ENCODE measurements at regions not wholly inside any gene's neighbourhood (a gene's known extent, or its start where the extent isn't known, plus 50 kb on each side); places are given as distances from the start of the nearest gene placed in this dataset.

DNA sequence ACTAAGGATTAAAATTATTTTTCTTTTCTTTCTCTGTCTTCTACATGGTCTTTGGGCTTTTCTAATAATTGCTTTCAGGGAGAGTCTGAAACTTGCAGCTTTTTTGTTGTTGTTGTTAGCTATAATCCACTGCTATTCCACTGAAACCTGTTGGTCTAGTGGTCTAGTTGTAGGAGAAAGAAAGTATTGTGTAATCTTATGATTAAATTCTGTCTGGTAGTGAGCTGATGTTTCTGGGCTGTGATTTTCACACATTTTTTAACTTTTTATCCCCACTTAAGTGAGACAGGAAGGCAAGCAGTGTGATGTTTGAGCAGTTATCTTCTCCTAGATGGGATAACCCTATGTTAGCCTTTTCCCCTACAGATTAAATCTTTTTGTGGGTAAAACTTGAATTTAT is 825.2 kb downstream of the PCDH7 start:
- no peak for DNase-seq

DNA sequence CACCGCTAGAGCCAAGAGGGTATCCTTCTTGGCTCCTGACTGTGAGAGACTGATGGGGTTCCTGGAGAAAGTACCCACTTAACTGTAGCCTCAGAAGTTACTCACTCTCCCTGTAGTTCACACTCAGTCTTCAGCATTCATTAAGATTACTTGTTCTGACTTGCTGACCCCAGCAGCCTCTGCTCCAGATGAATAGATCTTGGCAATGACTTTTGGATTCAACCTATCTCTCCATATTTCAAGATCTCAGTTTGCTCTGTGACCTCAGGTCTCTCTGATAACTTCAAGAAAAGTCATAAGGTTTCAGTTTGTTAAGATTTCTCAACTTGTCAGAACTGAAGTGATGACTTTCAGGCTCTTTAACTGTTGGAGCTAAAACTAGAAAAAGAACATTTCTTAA is 825.6 kb downstream of the PCDH7 start:
- no peak for DNase-seq

DNA sequence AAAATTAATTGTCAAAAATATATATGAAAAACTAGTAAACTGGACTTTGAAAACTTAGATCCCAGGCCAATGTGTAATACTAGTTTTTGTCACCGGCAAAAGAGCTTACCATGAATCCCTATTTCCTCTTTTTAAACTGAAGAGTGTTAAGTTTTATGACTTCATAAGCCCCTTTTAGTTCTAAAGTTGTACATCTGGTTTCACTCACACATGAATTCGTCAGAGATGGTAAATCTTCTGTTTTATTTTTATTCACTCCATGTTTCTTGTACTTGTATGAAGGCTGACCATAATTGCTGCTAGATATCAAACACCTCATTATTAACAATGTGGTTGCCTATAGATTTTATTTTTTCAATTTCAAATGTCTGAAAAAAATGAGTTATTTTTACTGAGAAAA is 827.9 kb downstream of the PCDH7 start:
- no peak for DNase-seq

DNA sequence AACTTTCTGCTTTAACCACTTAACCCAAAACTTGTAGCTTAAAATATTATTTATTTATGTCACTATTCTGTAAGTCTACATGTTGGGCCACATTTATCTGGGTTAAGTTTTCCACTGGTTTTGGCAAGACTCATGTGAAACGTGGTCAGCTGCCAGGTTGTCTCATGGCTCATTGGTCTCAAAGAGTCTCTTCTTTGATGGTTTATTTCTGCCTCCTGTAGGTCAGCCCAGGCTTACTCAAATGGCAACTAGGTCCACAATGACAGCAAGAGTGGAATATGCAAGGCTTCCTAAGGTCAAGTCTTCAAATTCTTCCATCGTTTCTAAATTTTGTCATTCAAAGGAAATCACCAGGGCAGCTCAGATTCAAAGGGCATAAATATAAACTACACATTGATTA is 828.7 kb downstream of the PCDH7 start:
- DNase-seq: no peak

DNA sequence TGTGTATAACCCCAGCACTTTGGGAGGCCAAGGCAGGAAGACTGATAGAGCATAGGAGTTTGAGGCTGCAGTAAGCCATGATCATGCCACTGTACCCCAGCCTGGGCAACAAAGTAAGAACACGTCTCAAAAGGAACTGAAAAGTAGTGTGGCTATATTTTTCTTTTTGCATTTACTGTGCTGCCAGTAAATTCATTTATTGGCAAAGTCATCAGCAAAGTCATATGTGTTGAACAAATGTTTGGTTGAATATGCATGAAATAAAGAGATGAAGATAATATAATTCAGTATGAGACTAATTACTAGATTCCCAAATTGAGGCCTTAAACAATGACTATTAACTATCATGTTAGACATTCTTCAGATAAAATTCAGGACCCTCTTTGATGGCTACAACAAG is 829.1 kb downstream of the PCDH7 start:
- DNase-seq: no peak

DNA sequence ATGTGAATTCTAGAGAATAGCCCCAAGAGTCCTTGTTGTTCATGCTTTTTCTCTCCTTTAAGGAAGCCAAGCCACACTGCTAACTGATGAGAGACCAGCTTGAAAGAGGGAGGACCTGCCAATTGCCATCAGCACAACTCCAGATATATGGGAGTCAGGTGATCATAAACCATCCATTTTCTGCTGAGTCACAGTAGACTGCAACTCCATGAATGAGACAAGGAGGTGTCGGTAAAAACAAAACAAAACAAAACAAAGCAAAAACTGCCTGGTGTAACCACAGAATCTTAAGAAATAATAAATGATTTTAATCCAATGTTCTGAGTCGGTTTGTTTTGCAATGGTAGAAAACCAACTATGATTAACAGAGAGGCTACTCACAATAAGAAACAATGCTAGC is 837.3 kb downstream of the PCDH7 start:
- no peak for DNase-seq

DNA sequence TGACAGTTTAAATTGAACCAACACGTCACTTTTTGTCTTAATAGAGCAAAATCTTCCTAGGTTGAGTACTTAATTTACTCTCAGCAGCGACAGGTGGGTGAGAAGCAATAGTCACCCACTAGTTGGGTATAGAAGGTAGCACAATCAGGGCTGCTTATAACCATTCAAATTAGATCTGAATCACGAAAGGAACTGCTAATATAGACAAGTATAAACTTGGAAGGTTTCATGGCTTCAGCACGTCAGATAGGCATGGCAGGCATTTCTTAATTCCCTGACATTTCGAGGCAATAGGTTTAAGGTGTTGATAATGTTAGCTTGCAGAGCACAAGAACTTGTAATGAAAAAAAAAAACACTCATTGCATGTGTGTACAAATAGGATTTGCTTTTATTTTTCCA is 853.4 kb downstream of the PCDH7 start:
- no peak for DNase-seq

DNA sequence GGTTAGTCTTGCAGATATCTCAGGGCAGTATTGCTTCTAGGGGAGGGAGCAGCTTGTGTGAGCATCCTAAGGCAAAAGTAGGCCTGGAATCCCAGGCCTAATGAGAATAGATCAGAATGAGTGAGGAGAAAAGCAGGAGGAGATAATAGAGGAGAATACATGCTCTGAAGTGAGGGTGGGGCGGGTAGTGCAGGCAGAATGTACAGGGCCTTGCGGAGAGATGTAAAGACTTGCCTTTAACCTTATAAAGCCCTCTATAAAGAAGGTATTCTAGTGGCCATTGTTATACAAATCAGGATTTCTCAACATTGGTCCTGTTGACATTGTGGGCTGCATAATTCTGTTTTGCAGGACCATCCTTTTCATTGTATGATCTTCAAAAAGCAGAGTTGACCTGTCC is 855.3 kb downstream of the PCDH7 start:
- no peak for DNase-seq

DNA sequence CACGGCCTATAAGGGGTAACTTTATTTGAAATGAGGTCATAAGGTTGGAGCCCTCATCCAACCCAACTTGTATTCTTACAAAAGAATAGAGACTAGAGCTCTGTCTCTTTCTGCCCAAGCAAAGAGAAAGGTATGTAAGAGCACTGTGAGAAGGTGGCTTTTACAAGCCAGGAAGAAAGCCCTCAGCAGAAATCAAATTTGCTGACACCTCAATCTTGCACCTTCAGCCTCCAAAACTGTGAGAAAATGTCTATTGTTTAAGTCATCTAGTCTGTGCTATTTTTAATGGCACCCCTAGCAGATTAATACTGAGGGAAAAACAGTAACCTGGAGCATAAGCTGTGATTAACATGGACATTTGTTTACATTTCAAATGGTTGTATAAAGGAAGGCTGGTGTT is 860.7 kb downstream of the PCDH7 start:
- DNase-seq: no peak

DNA sequence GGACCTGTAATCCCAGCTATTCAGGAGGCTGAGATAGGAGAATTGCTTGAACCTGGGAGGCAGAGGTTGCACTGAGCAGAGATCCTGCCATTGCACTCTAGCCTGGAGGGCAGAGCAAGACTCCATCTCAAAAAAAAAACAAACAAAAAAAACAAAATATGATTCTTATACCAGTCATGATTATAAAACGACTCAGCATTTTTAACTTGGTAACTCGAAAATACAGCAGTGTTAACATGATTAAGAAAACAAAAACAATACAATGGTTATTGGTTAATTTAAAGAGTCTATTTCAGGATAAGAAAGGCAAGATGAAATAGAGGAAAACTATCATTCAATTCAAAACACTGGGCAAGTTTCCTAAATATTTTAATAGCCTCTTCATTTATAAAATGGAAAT is 865.3 kb downstream of the PCDH7 start:
- no peak for DNase-seq

DNA sequence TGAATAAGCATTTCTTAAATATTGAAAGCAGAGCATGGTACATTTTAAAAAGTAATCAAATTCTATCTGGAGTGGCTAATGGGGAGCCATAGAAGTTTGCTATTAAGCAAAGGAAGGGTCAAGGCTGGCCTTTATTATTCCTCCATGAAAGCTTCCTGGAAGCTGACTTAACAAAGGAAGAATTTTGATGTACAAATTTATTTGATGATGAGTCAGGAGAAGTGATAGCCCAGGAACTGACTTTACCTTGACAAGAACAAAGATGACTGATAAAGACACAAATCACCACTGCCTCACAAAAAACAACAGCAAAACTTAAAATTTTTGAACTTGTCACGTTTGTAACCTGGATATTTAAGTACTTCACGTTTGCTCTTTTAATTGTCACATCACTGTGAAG is 872.1 kb downstream of the PCDH7 start:
- DNase-seq: no peak

DNA sequence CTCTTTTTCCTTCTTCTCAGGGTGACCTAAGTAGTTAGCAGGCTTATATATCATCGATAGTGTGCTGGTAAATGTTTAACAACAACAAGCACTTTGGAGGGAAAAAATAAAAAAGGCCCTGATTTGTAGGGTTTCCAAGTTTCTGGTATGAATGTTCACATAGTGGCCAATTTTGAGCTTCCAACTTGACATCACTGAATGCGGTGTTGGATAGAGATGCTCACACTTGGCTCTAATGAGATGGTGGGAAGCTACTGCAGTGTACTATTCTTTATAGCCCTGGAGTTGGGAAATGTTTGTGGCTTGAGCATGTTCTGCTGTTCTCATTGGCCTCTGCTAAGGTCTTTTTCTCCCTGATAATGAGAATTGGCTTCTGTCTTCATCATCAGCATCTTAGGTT is 875.3 kb downstream of the PCDH7 start:
- DNase-seq: no peak

DNA sequence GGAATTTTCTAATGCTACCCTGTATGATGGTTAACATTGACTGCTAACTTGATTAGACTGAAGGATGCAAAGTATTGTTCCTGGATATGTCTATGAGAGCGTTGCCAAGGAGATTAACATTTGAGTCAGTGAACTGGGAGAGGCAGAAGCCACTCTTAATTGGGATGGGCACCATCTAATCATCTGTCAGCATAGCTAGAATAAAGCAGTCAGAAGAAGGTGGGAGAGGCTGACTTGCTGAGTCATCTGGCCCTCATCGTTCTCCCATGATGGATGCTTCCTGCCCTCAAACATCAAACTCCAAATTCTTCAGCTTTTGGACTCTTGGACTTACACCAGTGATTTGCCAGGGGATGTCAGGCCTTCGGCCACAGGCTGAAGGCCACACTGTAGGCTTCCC is 878.5 kb downstream of the PCDH7 start:
- no peak for DNase-seq

DNA sequence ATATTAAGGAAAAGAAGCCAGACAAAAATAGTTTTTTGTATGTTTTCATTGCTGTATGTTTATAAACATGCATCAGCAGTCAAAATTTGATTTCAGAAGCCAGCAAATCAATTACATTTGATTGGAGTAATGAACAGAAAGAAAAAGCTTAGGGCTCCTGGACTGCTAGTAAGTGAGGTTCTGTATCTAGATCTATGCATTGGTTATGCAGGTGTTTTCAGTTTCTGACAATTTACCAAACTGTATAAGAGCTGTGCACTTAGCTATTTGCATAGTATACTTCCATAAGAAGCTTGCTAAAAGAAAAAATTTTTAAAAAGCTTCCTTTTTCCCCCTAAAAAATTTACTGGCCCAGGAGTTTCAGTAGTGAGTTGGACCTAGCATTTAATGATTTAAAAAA is 881.6 kb downstream of the PCDH7 start:
- no peak for DNase-seq

DNA sequence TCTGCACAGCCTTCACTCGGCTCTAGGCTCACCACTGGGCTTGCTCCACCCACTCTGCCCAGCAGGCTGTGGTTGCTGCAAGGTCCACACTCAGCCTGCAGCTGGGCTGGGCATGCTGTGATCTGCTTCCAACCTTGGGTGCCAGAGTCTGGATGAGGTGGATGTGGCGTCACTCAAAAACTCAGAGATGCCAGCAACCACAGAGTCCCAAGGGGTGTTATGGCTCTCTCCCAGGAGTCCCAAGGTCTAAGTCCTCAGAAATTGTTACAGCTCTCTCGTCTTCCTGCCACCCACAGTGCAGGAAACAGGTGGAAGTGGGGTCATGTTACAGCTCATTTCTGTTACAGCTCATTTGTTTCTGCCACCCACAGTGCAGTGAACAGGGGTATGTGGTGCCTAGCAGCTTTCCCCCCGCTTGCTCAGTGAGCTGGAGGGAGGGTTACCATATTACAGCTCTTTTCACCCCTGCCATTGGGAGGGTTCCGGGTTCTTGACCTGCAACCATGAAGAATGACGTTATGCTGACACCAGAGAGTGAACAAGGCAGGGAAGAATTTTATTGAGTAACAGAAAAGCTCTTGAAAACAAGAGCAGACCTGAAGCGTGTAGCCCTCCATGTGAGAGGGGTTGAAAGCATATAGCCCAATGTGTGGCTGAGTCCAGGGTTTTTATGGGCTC is 893.9 kb downstream of the PCDH7 start:
- no peak for DNase-seq

DNA sequence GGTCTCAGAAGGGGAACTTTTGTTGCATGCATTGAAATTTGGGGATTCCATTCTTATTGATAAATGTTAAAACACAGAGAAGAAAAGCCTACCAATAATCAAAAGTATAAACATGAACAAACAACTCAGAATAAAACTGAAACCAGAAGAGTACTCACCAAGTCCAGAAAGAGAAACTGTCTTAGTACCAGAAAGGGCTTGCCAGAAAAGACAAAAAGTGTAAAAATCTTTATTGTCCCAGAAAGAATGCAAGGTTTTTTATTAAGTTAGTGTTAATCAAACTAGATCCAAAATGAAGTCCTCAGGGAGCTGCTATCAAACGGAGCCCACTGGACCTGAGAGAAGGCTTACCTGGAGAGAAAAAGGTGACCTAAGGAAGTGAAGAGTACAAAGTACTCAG is 897.5 kb downstream of the PCDH7 start:
- DNase-seq: no peak

DNA sequence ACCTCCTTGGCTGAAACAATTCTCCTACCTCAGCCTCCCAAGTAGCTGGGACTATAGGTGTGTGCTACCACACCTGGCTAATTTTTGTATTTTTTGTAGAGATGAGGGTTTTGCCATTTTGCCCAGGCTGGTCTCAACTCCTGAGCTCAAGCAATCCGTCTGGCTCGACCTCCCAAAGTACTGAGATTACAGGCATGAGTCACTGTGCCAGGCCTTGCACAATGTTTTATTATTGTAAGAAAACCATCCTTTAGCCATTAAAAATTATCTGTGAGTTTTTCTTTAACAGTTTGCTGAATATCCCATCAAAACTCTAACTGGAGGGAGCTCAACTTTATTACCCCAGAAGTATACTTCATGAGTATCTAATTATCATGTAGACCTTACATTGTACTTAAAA is 900.3 kb downstream of the PCDH7 start:
- DNase-seq: no peak

DNA sequence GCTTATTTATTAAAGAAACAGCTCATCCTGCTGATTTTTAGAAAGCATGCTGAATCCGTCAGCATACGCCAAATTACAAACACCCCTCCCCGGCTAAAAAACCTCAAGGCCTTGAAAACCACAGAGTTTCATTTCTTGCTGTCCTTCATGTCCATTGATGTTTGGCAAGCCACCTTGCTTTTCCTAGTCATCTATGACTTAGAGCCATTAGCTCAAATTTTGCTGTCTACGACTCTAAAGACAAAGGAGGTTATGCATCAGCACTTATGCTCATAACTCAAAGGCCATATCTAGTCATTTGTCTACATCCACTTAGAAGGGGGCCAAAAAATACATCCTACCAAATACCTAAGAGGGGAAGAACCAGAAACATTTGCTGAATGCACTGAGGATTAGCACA is 925.1 kb downstream of the PCDH7 start:
- DNase-seq: no peak

DNA sequence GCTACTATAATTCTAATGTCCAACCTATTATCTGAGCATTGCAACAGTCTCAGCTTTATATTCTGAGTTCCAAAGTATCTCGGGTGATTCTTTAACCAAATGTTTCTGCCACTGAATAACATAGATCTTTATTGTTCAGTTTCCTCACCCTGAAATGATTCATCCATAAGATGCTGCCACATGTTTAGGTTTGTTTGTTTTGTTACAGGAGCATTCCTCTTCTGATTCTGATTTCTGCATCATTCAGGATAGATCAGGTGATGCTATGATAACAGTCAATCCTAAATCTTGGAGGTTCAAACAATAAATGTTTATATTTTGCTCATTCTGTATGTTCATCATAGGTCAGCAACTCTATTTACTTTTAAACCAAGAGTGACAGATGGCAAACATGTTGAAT is 927.6 kb downstream of the PCDH7 start:
- no peak for DNase-seq

DNA sequence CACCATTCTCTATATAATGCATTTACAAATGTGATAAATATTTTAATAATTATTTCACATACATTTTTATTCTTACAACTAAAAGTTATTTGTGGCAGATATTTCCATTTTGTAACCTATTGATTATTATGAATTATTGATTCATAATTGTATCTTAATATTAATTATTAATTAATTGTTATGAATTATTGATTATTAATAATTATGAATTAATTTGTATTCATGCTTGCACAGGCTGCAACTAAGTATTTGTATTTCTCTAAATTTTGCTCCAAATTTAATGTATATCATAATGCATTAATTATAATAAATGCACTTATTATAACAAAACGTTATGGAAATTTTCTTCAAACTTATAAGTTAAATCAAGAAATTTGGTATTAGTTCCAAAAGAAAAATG is 929.7 kb downstream of the PCDH7 start:
- no peak for DNase-seq

DNA sequence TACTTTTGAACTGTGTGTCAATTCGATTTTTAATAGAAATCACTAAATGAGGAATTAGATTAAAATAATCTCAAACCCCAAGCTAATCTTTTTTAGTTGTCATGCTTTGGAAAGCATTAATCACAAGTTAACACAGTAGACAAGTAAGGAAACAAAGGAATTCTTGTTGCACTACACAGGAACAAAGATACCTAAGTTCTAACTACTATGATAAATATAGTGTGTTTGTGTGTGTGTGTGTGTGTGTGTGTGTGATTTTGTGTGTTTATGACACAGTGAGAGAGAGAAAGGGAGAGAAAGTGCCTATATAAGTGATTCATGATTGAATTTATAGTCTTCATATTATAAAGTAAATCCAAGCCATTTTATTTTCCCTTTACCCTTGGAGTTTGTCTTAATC is 931.4 kb downstream of the PCDH7 start:
- no peak for DNase-seq

DNA sequence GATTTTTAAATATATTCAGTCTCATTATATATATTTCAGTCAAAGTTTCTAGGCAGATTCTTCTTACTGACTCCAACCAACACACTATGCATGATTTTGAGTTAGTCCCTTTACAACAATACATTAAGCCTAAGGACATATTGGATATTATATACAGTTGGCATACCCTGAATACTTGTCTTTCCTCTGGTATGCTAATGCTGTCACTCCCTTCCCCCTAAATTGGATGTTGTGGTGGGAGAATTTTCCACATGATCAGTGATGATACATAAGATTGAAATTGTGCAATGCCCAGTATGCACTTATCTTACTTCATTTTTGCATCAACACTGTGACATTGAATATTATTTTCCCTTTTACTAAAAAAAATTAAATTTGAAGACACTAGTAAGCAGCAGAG is 935.2 kb downstream of the PCDH7 start:
- no peak for DNase-seq

DNA sequence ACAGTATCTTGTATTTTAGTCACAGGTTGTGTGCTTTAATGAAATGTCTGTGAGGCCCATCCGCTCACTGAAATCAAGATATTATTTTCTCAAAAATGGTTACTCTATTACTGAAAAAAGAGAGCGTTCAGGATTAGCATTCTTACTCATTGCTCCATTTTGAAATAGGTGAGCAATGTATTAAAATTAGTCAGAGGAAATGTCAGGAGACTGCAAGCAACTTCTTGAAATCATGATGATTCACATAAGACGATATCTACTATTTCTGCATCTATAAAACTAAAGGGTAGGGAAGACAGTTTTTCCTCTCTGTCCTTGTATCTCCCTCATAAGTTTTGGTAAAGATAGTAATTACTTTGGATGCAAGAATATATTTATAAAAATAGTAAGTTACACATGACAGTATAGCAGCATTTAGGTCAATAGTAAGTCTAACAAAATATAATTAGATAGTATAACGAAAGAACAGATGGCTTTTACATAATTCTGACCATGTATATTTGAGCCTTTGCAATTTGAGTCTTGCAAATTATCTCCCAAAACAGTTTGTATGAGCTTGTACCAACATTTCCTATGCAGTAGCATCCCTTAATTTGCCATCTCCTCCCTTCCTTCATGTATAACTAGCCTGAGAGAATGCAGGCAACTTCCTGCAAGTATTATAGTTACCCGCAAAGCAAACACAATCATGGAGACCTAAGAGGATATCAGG is 937.8 kb downstream of the PCDH7 start:
- DNase-seq: no peak

DNA sequence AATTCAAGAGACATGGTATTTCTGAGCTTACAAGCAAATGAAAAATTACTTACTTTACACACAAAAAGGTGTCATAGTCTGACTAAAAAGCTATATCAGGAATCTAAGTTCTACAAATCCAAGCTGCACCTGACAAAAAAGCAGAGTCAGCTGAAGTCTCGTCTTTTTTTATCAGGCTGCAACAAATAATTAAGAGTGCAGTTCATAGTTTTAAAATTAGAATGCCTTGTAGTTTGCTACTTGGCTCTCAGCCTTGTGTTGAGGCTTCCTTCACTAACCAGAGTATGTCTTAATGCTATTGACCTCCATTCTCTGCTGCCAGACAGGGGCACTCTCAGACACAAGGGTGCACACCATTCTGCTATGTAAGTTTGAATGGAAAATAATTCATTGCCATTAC is 940.7 kb downstream of the PCDH7 start:
- no peak for DNase-seq

DNA sequence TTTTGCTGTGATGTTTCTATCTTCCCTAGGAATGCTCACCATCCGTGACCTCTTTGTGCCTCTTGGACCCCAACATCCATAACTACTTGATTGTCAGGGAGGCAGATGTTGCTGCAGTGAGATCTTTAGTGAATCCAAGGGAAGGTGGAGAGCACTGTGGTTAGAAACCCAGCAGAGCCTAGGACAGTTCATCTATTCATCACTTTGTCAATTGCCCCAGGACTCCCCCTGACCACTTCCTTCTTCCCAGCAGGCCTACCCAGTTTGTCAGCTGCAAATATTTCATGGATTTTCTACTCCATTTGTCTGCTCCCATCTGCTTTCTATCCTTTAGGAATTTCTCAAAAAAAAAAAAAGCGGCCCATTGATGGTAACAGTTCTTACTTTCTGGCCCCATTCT is 942.8 kb downstream of the PCDH7 start:
- no peak for DNase-seq

Data from left hindlimb (tissue), 1 donor.